ENCODE measurements at regions not wholly inside any gene's neighbourhood (a gene's known extent, or its start where the extent isn't known, plus 50 kb on each side); places are given as distances from the start of the nearest gene placed in this dataset.

DNA sequence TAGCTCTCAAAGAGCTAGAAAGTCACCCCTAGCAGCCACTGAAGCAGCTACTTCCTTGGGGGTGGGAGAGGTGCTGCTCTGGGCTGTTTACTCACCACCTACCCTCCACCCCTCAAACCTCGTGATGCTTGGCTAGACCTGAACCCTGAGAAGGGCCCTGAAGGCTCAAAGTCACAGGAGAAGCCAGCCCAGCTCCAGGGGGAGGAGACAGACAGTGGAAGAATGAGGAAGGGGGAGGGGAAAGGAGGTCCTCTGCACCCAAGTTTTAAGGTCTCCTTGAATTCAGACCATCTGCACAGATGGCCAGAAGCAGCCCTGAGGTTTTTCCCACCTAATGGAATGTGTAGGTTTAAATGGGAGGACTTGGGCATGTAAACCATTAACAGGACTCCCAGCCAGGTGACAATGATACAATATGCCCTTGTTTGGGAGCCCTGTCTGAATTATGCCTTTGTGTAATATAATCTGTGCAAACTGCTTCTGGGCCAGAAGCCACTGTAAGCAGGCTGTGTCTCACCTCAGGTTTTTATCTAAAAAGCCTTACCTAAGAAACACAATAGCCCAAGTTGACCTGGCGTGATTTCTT is 180.5 kb downstream of the PIK3R1 start:
- Histone ChIP-seq H3K9ac (ENCODE audit: low read length) (no peak overlapping the region), H3K9me3 (ENCODE audit: low read length) (no peaks in the 10 kb centered on the region), H3K27ac (ENCODE audit: low read depth, low read length) (no peak overlapping the region), H3K4me1 (ENCODE audit: insufficient read depth, low read length) (no peaks in the 10 kb centered on the region), H3K4me3 (ENCODE audit: low read depth in 1 of 2, low read length in 2 of 2) (no peak overlapping the region), H3K27me3 (ENCODE audit: control insufficient read depth in 1 of 2, insufficient read depth in 2 of 2, low read length in 2 of 2) (no peaks in the 10 kb centered on the region), H3K36me3 (ENCODE audit: insufficient read depth, low read length) (no peaks in the 10 kb centered on the region)

- Histone ChIP-seq H3K36me3 (ENCODE audit: insufficient read depth, low read length) (no peaks in the 10 kb centered on the region), H3K9ac (ENCODE audit: low read length) (no peak overlapping the region), H3K9me3 (ENCODE audit: low read length) (no peaks in the 10 kb centered on the region), H3K27me3 (ENCODE audit: control insufficient read depth in 1 of 2, insufficient read depth in 2 of 2, low read length in 2 of 2) (no peaks in the 10 kb centered on the region), H3K4me1 (ENCODE audit: insufficient read depth, low read length) (no peaks in the 10 kb centered on the region), H3K4me3 (ENCODE audit: low read depth in 1 of 2, low read length in 2 of 2) (no peak overlapping the region), H3K27ac (ENCODE audit: low read depth, low read length) (no peak overlapping the region)
Observed at GRCh38 chr5:68396722-68397121, 181.2 kb downstream of the PIK3R1 start.

- H3K9me3 ChIP-seq (ENCODE audit: low read length), result no peaks in the 10 kb centered on the region
- no peak overlapping the region for H3K9ac ChIP-seq (ENCODE audit: low read length)
- no peaks in the 10 kb centered on the region for H3K27me3 ChIP-seq (ENCODE audit: control insufficient read depth in 1 of 2, insufficient read depth in 2 of 2, low read length in 2 of 2)
- H3K4me1 ChIP-seq (ENCODE audit: insufficient read depth, low read length), result no peaks in the 10 kb centered on the region
- H3K4me3 ChIP-seq (ENCODE audit: low read depth in 1 of 2, low read length in 2 of 2), result no peak overlapping the region
- no peaks in the 10 kb centered on the region for H3K36me3 ChIP-seq (ENCODE audit: insufficient read depth, low read length)
- H3K27ac ChIP-seq (ENCODE audit: low read depth, low read length), result no peak overlapping the region
Observed at GRCh38 chr5:68398146-68398812, 182.7 kb downstream of the PIK3R1 start.

DNA sequence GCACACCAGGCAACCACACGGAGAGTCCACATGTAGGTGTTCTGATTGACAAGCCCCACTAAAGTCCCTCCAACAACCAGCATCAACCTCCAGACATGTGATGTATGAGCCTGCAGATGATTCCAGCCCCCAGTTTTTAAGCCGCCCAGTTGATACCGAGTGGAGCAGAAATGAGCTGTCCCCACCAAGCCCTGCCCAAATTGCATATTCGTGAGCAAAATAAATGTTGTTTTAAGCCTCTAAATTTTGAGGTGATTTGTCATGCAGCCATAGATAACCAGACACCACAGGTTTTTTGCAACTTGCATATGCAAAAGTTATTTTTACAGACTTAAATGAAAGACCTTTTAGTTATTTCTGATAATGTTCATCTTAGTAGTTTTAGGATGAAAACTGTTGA is 187.7 kb downstream of the PIK3R1 start:
- no peaks in the 10 kb centered on the region for H3K9me3 ChIP-seq (ENCODE audit: low read length)
- no peak overlapping the region for H3K9ac ChIP-seq (ENCODE audit: low read length)
- H3K27ac ChIP-seq (ENCODE audit: low read depth, low read length), result no peak overlapping the region
- no peaks in the 10 kb centered on the region for H3K36me3 ChIP-seq (ENCODE audit: insufficient read depth, low read length)
- peaks cover 5% of the 10 kb centered on the region for H3K4me1 ChIP-seq (ENCODE audit: insufficient read depth, low read length)
- H3K4me3 ChIP-seq (ENCODE audit: low read depth in 1 of 2, low read length in 2 of 2), result no peak overlapping the region
- no peaks in the 10 kb centered on the region for H3K27me3 ChIP-seq (ENCODE audit: control insufficient read depth in 1 of 2, insufficient read depth in 2 of 2, low read length in 2 of 2)

DNA sequence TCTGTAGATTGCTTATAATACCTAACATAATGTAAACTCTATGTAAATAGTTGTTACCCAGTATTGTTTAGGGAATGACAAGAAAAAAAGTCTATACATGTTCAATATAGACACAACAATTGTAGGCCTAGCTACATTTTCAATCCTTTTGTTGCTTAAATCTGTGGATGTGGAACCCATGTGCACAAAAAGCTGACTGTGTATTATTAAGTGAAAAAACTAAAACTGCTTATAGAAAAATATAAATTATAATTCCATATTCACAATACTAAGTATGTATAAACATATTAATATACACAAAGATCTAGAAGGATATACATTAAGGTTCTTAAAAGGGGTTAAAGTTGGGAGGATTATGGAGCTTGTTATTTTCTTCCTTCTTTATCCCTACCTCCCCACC is 188.7 kb downstream of the PIK3R1 start:
- Histone ChIP-seq H3K9me3 (ENCODE audit: low read length) (no peaks in the 10 kb centered on the region), H3K4me1 (ENCODE audit: insufficient read depth, low read length) (peaks cover 5% of the 10 kb centered on the region), H3K27ac (ENCODE audit: low read depth, low read length) (no peak overlapping the region), H3K27me3 (ENCODE audit: control insufficient read depth in 1 of 2, insufficient read depth in 2 of 2, low read length in 2 of 2) (no peaks in the 10 kb centered on the region), H3K36me3 (ENCODE audit: insufficient read depth, low read length) (no peaks in the 10 kb centered on the region), H3K9ac (ENCODE audit: low read length) (no peak overlapping the region), H3K4me3 (ENCODE audit: low read depth in 1 of 2, low read length in 2 of 2) (no peak overlapping the region)

- Histone ChIP-seq H3K9me3 (ENCODE audit: low read length) (no peaks in the 10 kb centered on the region), H3K36me3 (ENCODE audit: insufficient read depth, low read length) (no peaks in the 10 kb centered on the region), H3K27me3 (ENCODE audit: control insufficient read depth in 1 of 2, insufficient read depth in 2 of 2, low read length in 2 of 2) (no peaks in the 10 kb centered on the region), H3K27ac (ENCODE audit: low read depth, low read length) (no peak overlapping the region), H3K9ac (ENCODE audit: low read length) (no peak overlapping the region), H3K4me1 (ENCODE audit: insufficient read depth, low read length) (peaks cover 5% of the 10 kb centered on the region), H3K4me3 (ENCODE audit: low read depth in 1 of 2, low read length in 2 of 2) (no peak overlapping the region)
Observed at GRCh38 chr5:68405026-68405684, 189.6 kb downstream of the PIK3R1 start.

- Histone ChIP-seq H3K4me3 (ENCODE audit: low read depth in 1 of 2, low read length in 2 of 2) (no peak overlapping the region), H3K4me1 (ENCODE audit: insufficient read depth, low read length) (peaks cover 5% of the 10 kb centered on the region), H3K27me3 (ENCODE audit: control insufficient read depth in 1 of 2, insufficient read depth in 2 of 2, low read length in 2 of 2) (no peaks in the 10 kb centered on the region), H3K9ac (ENCODE audit: low read length) (no peak overlapping the region), H3K9me3 (ENCODE audit: low read length) (no peaks in the 10 kb centered on the region), H3K36me3 (ENCODE audit: insufficient read depth, low read length) (no peaks in the 10 kb centered on the region), H3K27ac (ENCODE audit: low read depth, low read length) (no peak overlapping the region)
Observed at GRCh38 chr5:68405784-68406743, 190.5 kb downstream of the PIK3R1 start.

- Histone ChIP-seq H3K27me3 (ENCODE audit: control insufficient read depth in 1 of 2, insufficient read depth in 2 of 2, low read length in 2 of 2) (no peaks in the 10 kb centered on the region), H3K9me3 (ENCODE audit: low read length) (no peaks in the 10 kb centered on the region), H3K4me1 (ENCODE audit: insufficient read depth, low read length) (peaks cover 5% of the 10 kb centered on the region), H3K27ac (ENCODE audit: low read depth, low read length) (no peak overlapping the region), H3K36me3 (ENCODE audit: insufficient read depth, low read length) (no peaks in the 10 kb centered on the region), H3K4me3 (ENCODE audit: low read depth in 1 of 2, low read length in 2 of 2) (no peak overlapping the region), H3K9ac (ENCODE audit: low read length) (no peak overlapping the region)
Observed at GRCh38 chr5:68406767-68407241, 191.2 kb downstream of the PIK3R1 start.

- Histone ChIP-seq H3K36me3 (ENCODE audit: insufficient read depth, low read length) (no peaks in the 10 kb centered on the region), H3K27me3 (ENCODE audit: control insufficient read depth in 1 of 2, insufficient read depth in 2 of 2, low read length in 2 of 2) (no peaks in the 10 kb centered on the region), H3K4me3 (ENCODE audit: low read depth in 1 of 2, low read length in 2 of 2) (no peak overlapping the region), H3K9ac (ENCODE audit: low read length) (no peak overlapping the region), H3K4me1 (ENCODE audit: insufficient read depth, low read length) (peaks cover 5% of the 10 kb centered on the region), H3K27ac (ENCODE audit: low read depth, low read length) (no peak overlapping the region), H3K9me3 (ENCODE audit: low read length) (no peaks in the 10 kb centered on the region)
Observed at GRCh38 chr5:68407311-68408239, 192.0 kb downstream of the PIK3R1 start.

DNA sequence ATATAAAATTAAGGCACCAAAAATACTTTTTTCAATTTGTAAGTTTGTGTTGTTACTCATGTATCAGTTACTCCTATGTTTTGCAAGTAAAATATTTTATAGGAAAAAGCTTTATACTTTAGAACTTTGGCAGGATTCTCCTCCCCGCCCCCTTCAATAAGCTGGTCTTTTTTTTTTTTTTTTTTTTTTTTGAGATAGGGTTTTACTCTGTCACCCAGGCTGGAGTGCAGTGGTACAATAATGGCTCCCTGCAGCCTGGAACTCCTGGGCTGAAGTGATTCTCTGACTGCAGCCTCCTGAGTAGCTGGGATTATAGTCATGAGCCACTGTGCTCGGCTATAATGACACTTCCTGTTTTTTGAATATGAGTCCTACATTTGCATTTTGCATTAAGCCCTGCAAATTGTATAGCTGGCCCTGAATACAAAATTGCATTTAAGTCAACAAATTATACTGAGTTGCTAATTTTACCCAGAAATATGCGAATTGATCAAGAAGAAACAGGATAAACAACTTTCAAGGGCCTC is 192.9 kb downstream of the PIK3R1 start:
- Histone ChIP-seq H3K36me3 (ENCODE audit: insufficient read depth, low read length) (no peaks in the 10 kb centered on the region), H3K9ac (ENCODE audit: low read length) (no peak overlapping the region), H3K9me3 (ENCODE audit: low read length) (no peaks in the 10 kb centered on the region), H3K4me1 (ENCODE audit: insufficient read depth, low read length) (peaks cover 5% of the 10 kb centered on the region), H3K4me3 (ENCODE audit: low read depth in 1 of 2, low read length in 2 of 2) (no peak overlapping the region), H3K27me3 (ENCODE audit: control insufficient read depth in 1 of 2, insufficient read depth in 2 of 2, low read length in 2 of 2) (no peaks in the 10 kb centered on the region), H3K27ac (ENCODE audit: low read depth, low read length) (no peak overlapping the region)
